ENCODE measurements at regions not wholly inside any gene's neighbourhood (a gene's known extent, or its start where the extent isn't known, plus 50 kb on each side); places are given as distances from the start of the nearest gene placed in this dataset.

DNA sequence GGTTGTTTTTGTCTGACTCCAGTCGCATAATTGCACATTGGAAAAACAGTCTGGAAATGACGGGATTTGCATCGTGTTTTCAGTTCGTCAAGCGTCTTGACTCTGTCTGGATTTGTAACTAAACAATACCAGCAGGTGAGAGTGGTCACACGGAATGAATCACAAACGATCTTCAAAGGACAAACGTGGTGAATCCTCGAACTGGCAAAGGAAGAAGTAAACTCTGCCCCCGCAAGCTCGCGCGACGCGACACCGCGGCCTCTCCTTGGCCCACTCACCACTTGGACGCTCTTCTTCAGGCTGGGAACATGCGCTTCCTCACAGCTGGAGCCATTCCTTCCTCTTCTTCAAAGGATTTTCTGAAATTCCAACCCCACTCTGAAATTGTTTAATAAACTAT is 352.6 kb downstream of the THBS2 start:
- no peaks in the 10 kb centered on the region for H3K27me3 ChIP-seq (replicated peaks)
- DNase-seq, result no peak
- in situ Hi-C loops (cut with HindIII; ENCODE audit: low pct_ligation_motif_present, low sequenced_read_pairs), result no loop called here
- H3K4me3 ChIP-seq (ENCODE audit: low read depth, low read length), result no peak overlapping the region
- H3K36me3 ChIP-seq (replicated peaks), result no peaks in the 10 kb centered on the region
- no peak overlapping the region for H3K27ac ChIP-seq
- TF ChIP-seq, protein P1, sequence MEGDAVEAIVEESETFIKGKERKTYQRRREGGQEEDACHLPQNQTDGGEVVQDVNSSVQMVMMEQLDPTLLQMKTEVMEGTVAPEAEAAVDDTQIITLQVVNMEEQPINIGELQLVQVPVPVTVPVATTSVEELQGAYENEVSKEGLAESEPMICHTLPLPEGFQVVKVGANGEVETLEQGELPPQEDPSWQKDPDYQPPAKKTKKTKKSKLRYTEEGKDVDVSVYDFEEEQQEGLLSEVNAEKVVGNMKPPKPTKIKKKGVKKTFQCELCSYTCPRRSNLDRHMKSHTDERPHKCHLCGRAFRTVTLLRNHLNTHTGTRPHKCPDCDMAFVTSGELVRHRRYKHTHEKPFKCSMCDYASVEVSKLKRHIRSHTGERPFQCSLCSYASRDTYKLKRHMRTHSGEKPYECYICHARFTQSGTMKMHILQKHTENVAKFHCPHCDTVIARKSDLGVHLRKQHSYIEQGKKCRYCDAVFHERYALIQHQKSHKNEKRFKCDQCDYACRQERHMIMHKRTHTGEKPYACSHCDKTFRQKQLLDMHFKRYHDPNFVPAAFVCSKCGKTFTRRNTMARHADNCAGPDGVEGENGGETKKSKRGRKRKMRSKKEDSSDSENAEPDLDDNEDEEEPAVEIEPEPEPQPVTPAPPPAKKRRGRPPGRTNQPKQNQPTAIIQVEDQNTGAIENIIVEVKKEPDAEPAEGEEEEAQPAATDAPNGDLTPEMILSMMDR (IDR thresholded peaks at IDR 0.05; ENCODE audit: low read depth, low read length, missing control alignments), result no peak

DNA sequence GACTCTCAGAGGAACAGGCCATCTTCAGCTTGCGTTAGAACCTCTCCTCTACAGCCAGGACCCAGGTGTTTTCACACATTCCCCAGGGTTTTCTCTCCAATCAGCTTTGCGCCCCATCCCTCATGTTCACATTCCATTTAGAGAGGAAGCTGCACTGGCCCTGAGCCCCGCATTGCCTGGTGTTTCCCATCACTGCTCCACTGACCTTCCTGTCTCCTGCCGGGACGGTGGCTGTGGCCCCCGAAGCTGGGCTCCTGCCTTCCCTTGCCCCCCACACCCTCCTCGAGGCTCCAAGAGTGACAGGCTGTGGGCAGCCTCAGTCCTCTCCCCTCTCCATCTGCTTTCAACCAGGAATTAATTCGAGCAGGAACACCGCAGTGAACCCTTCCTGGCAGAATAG is 357.3 kb downstream of the THBS2 start:
- TF ChIP-seq, protein P1 (IDR thresholded peaks at IDR 0.05; ENCODE audit: low read depth, low read length, missing control alignments), result no peak
- Histone ChIP-seq H3K4me3 (ENCODE audit: low read depth, low read length) (no peak overlapping the region), H3K36me3 (replicated peaks) (no peaks in the 10 kb centered on the region), H3K27me3 (replicated peaks) (no peaks in the 10 kb centered on the region), H3K27ac (no peak overlapping the region)
- in situ Hi-C loops (cut with HindIII; ENCODE audit: low pct_ligation_motif_present, low sequenced_read_pairs), result no loop called here
- DNase-seq, result no peak

DNA sequence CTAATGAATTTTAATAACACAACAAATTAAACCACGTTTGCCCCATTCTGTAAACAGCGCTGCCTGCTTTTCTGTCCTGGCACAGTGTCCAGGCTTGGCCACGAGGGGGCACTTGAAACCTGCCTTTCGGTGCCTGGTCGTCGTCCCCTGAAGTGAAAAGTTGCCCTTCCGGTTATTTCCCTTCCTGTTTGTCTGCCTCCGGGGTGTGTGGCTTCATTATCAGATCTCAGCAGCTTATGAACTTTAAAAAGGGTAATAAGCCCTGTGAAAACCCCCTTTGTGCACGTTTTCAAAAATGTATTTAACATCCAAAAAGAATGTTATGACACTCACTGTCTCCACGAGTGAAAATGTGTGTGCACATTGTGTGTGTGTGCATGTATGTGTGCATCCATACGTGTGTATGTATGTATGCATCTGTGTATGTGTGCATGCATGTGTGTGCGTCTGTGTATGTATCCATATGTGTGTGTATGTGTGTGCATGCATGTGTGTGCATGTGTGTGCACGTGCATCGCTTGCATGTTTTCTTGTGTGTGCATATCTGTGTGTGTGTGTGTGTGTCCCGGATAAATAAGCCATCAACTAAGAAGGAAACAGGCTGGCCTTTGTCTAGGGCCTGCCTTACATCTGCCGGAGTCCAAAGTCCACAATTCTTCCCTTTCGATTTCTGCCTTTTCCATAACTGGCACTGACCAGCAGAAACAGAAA is 358.4 kb downstream of the THBS2 start:
- Histone ChIP-seq H3K27ac (no peak overlapping the region), H3K4me3 (ENCODE audit: low read depth, low read length) (no peak overlapping the region), H3K27me3 (replicated peaks) (no peaks in the 10 kb centered on the region), H3K36me3 (replicated peaks) (no peaks in the 10 kb centered on the region)
- TF ChIP-seq, protein P1 (IDR thresholded peaks at IDR 0.05; ENCODE audit: low read depth, low read length, missing control alignments), result peak; percentile 99
- DNase-seq, result peak; percentile 68
- in situ Hi-C loops (cut with HindIII; ENCODE audit: low pct_ligation_motif_present, low sequenced_read_pairs), result no loop called here

DNA sequence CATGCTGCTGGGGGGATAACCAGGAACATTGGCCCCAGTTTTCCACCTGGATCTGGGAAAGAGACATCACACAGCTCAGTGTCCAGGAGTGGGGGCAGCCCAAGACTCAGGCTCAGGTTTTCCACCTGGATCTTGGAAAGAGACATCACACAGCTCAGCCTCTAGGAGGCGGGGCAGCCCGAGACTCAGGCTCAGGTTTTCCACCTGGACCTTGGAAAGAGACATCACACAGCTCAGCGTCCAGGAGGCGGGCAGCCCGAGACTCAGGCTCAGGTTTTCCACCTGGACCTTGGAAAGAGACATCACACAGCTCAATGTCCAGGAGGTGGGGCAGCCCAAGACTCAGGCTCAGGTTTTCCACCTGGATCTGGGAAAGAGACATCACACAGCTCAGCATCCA is 361.6 kb downstream of the THBS2 start:
- Histone ChIP-seq H3K4me3 (ENCODE audit: low read depth, low read length) (no peak overlapping the region), H3K27ac (no peak overlapping the region), H3K27me3 (replicated peaks) (no peaks in the 10 kb centered on the region), H3K36me3 (replicated peaks) (no peaks in the 10 kb centered on the region)
- TF ChIP-seq, protein P1 (IDR thresholded peaks at IDR 0.05; ENCODE audit: low read depth, low read length, missing control alignments), result no peak
- in situ Hi-C loops (cut with HindIII; ENCODE audit: low pct_ligation_motif_present, low sequenced_read_pairs), result no loop called here
- DNase-seq, result no peak

DNA sequence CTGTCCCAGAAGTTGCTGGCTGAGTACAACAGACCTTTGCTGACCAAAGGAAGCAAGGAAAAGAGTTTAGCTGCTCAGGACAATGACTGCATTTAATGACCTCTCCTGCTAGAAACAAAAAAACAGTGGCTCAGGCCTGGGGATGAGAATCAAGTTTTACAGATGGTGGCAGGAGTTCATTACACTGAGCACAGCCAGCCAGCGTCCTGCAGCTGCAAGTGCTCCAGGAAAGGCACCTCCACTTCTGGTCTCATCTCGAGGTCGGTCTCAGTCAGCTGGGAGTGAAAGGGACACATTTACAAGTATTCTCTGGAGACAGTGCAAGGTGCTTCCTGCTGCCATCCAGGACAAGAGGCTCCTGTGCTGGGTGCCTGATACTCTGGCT is 362.7 kb downstream of the THBS2 start:
- DNase-seq, result no peak
- Histone ChIP-seq H3K27me3 (replicated peaks) (no peaks in the 10 kb centered on the region), H3K27ac (no peak overlapping the region), H3K36me3 (replicated peaks) (no peaks in the 10 kb centered on the region), H3K4me3 (ENCODE audit: low read depth, low read length) (no peak overlapping the region)
- in situ Hi-C loops (cut with HindIII; ENCODE audit: low pct_ligation_motif_present, low sequenced_read_pairs), result no loop called here
- TF ChIP-seq, protein P1 (IDR thresholded peaks at IDR 0.05; ENCODE audit: low read depth, low read length, missing control alignments), result no peak

Measured in brain microvascular endothelial cell (primary cell).